MM.1S (cell line): ENCODE measurements at regions not wholly inside any gene's neighbourhood (a gene's known extent, or its start where the extent isn't known, plus 50 kb on each side); places are given as distances from the start of the nearest gene placed in this dataset.

Experiments used
- DNase-seq: peaks from one replicate; pipeline ENCODE4 v3.0.0-alpha.2; 2015
- H2AFZ ChIP-seq: fragments of 300-600 bp; sonication (generic); 2 replicates; pipeline ENCODE4 v1.6.0; 2016; ENCODE audit warnings: antibody characterized with exemption, low read length
- H3F3A ChIP-seq: fragments of 300-600 bp; sonication (generic); 2 replicates; pipeline ENCODE4 v1.6.1; 2016; ENCODE audit warnings: mild to moderate bottlenecking, antibody characterized with exemption, low read length, moderate library complexity, mixed read lengths; ENCODE audit not compliant: insufficient read depth
- H3K27ac ChIP-seq: fragments of 300-600 bp; sonication (generic); 2 replicates; pipeline ENCODE4 v1.5.1; 2016; ENCODE audit warnings: mild to moderate bottlenecking, low read length
- H3K27me3 ChIP-seq: fragments of 300-600 bp; sonication (generic); replicated peaks from 2 replicates; pipeline ENCODE4 v1.6.0; 2016; ENCODE audit warnings: low read length; ENCODE audit not compliant: insufficient read depth
- H3K36me3 ChIP-seq: fragments of 300-600 bp; sonication (generic); replicated peaks from 2 replicates; pipeline ENCODE4 v1.6.1; 2016; ENCODE audit warnings: mild to moderate bottlenecking, low read length, mixed read lengths; ENCODE audit not compliant: insufficient read depth
- H3K4me1 ChIP-seq: fragments of 300-600 bp; sonication (generic); 2 replicates; pipeline ENCODE4 v1.6.1; 2016; ENCODE audit warnings: low read length, mixed read lengths
- H3K4me2 ChIP-seq: fragments of 300-600 bp; sonication (generic); 2 replicates; pipeline ENCODE4 v1.6.0; 2016; ENCODE audit warnings: low read depth, low read length
- H3K4me3 ChIP-seq: fragments of 300-600 bp; sonication (generic); 2 replicates; pipeline ENCODE4 v1.5.1; 2016; ENCODE audit warnings: low read length, mixed read lengths
- H3K79me2 ChIP-seq: fragments of 300-600 bp; sonication (generic); 2 replicates; pipeline ENCODE4 v1.6.1; 2016; ENCODE audit warnings: mixed run types, low read length, mixed read lengths
- H3K9ac ChIP-seq: fragments of 300-600 bp; sonication (generic); 2 replicates; pipeline ENCODE4 v1.6.1; 2016; ENCODE audit warnings: low read length, mixed read lengths
- H3K9me2 ChIP-seq: fragments of 300-600 bp; sonication (generic); replicated peaks from 2 replicates; pipeline ENCODE4 v1.6.1; 2016; ENCODE audit warnings: mild to moderate bottlenecking, low read length, mixed read lengths; ENCODE audit not compliant: insufficient read depth
- H3K9me3 ChIP-seq: fragments of 300-600 bp; sonication (generic); replicated peaks from 2 replicates; pipeline ENCODE4 v1.6.1; 2016; ENCODE audit warnings: mild to moderate bottlenecking, low read length, mixed read lengths; ENCODE audit not compliant: insufficient read depth
- H4K20me1 ChIP-seq: fragments of 300-600 bp; sonication (generic); 2 replicates; pipeline ENCODE4 v1.6.1; 2016; ENCODE audit warnings: mild to moderate bottlenecking, low read length, moderate library complexity, mixed read lengths; ENCODE audit not compliant: insufficient read depth
- CTCF ChIP-seq: fragments of 300-600 bp; sonication (generic); IDR thresholded peaks from 2 replicates; pipeline ENCODE4 v1.5.1; 2016; ENCODE audit warnings: antibody characterized with exemption, low read length, mixed read lengths
- EZH2 ChIP-seq: fragments of 300-600 bp; sonication (generic); optimal IDR thresholded peaks from 2 replicates; pipeline ENCODE3; 2017; ENCODE audit warnings: low read depth, mild to moderate bottlenecking, antibody characterized with exemption, low read length, mixed read lengths
- EZH2phosphoT487 ChIP-seq: fragments of 300-600 bp; sonication (generic); IDR thresholded peaks from 2 replicates; pipeline ENCODE4 v1.6.1; 2018; ENCODE audit warnings: antibody characterized with exemption, low read length

- no peak overlapping the region for H3K27ac ChIP-seq
- no peaks in the 10 kb centered on the region for H3K27me3 ChIP-seq
- H3K9ac ChIP-seq = no peak overlapping the region
- H3K4me3 ChIP-seq = no peak overlapping the region
- TF ChIP-seq CTCF = no peak
- no peak for TF ChIP-seq EZH2
- TF ChIP-seq EZH2phosphoT487 = no peak
- H3K9me2 ChIP-seq = no peaks in the 10 kb centered on the region
- no peaks in the 10 kb centered on the region for H4K20me1 ChIP-seq
- H3K79me2 ChIP-seq = no peaks in the 10 kb centered on the region
- DNase-seq = no peak
- H2AFZ ChIP-seq = no peak overlapping the region
- no peaks in the 10 kb centered on the region for H3K4me1 ChIP-seq
- no peak overlapping the region for H3K4me2 ChIP-seq
- no peaks in the 10 kb centered on the region for H3K9me3 ChIP-seq
- H3K36me3 ChIP-seq = no peaks in the 10 kb centered on the region
- H3F3A ChIP-seq = no peaks in the 10 kb centered on the region
These were observed 252.1 kb downstream of the RFC3 start for GRCh38 chr13:34070006-34070405.

GRCh38 chr13:34070544-34071303 is 252.8 kb downstream of the RFC3 start:
- Histone ChIP-seq H3K4me3 (no peak overlapping the region), H3K9ac (no peak overlapping the region), H3K4me1 (no peaks in the 10 kb centered on the region), H3K36me3 (no peaks in the 10 kb centered on the region), H3K9me2 (no peaks in the 10 kb centered on the region), H3K79me2 (no peaks in the 10 kb centered on the region), H3K9me3 (no peaks in the 10 kb centered on the region), H3K27me3 (no peaks in the 10 kb centered on the region), H3K27ac (no peak overlapping the region), H2AFZ (no peak overlapping the region), H3F3A (no peaks in the 10 kb centered on the region), H4K20me1 (no peaks in the 10 kb centered on the region), H3K4me2 (no peak overlapping the region)
- TF ChIP-seq EZH2phosphoT487 = no peak
- TF ChIP-seq CTCF = no peak
- TF ChIP-seq EZH2 = no peak
- DNase-seq = no peak

GRCh38 chr13:34076319-34076718 is 258.4 kb downstream of the RFC3 start:
- Histone ChIP-seq H3F3A (no peaks in the 10 kb centered on the region), H3K36me3 (no peaks in the 10 kb centered on the region), H3K79me2 (no peaks in the 10 kb centered on the region), H3K27ac (no peak overlapping the region), H3K4me1 (no peaks in the 10 kb centered on the region), H2AFZ (no peak overlapping the region), H4K20me1 (no peaks in the 10 kb centered on the region), H3K4me3 (no peak overlapping the region), H3K9me3 (no peaks in the 10 kb centered on the region), H3K9ac (no peak overlapping the region), H3K4me2 (no peak overlapping the region), H3K27me3 (no peaks in the 10 kb centered on the region), H3K9me2 (no peaks in the 10 kb centered on the region)
- TF ChIP-seq EZH2phosphoT487 = no peak
- TF ChIP-seq EZH2 = no peak
- TF ChIP-seq CTCF = no peak
- no peak for DNase-seq
